CD4-positive, alpha-beta T cell (primary cell): ENCODE measurements at regions not wholly inside any gene's neighbourhood (a gene's known extent, or its start where the extent isn't known, plus 50 kb on each side); places are given as distances from the start of the nearest gene placed in this dataset.

Experiments
- ATAC-seq: fragments of 200-7000 bp; cut with Tn5 transposase; one replicate; pipeline ENCODE4 v1.10.0; 2022; ENCODE audit warnings: mild to moderate bottlenecking; ENCODE audit not compliant: poor library complexity
- CTCF ChIA-PET: fragments of 350-600 bp; sonication (Branson Sonifier 250); formaldehyde crosslinking; loops from one replicate; lab custom pipeline; 2021; ENCODE audit warnings: antibody characterized with exemption, inconsistent platforms; lab: Charles Lee
- POLR2A ChIA-PET: fragments of 350-600 bp; sonication (Branson Sonifier 250); formaldehyde crosslinking; loops from one replicate; lab custom pipeline; 2021; ENCODE audit warnings: antibody characterized with exemption, inconsistent platforms; lab: Charles Lee
- DNase-seq, 14 experiments: peaks; one replicate each; pipeline ENCODE4 v3.0.0-alpha.2; 2013 to 2020; ENCODE audit warnings: mixed read lengths in 2 of 14
- H3K27ac ChIP-seq, 2 donors: one replicate each; pipeline versions ENCODE4 v1.5.1 to v1.7.0; 2013; ENCODE audit warnings: low read length in 2 of 2, low read depth in 1 of 2, mild to moderate bottlenecking in 1 of 2
- H3K27me3 ChIP-seq, 2 experiments: 1 replicate in 1 of 2; 2 replicates in 1 of 2; pipeline versions ENCODE4 v1.6.1 to v1.7.0; 2013; ENCODE audit warnings: low read length in 2 of 2, control low read depth in 1 of 2, mild to moderate bottlenecking in 1 of 2, moderate library complexity in 1 of 2; ENCODE audit not compliant: insufficient read depth in 2 of 2, control insufficient read depth in 1 of 2
- H3K36me3 ChIP-seq: one replicate; pipeline ENCODE4 v1.6.1; 2013; ENCODE audit warnings: low read length, control low read depth; ENCODE audit not compliant: insufficient read depth
- H3K4me1 ChIP-seq: one replicate; pipeline ENCODE4 v1.6.1; 2013; ENCODE audit warnings: low read length, control low read depth; ENCODE audit not compliant: insufficient read depth
- H3K4me3 ChIP-seq: one replicate; pipeline ENCODE4 v1.5.1; 2013; ENCODE audit warnings: mild to moderate bottlenecking, low read length, moderate library complexity
- H3K9me3 ChIP-seq, 2 experiments: 1 replicate in 1 of 2; 2 replicates in 1 of 2; pipeline versions ENCODE4 v1.6.1 to v1.7.0; 2013; ENCODE audit warnings: low read length in 2 of 2, mild to moderate bottlenecking in 2 of 2, control low read depth in 1 of 2, moderate library complexity in 1 of 2; ENCODE audit not compliant: control insufficient read depth in 1 of 2, insufficient read depth in 1 of 2
- H3K27ac Mint-ChIP-seq: one replicate; pipeline ENCODE4 v1.8.0; 2020; ENCODE audit warnings: mixed read lengths
- H3K27me3 Mint-ChIP-seq: one replicate; pipeline ENCODE4 v1.8.0; 2021; ENCODE audit warnings: mixed read lengths
- H3K36me3 Mint-ChIP-seq: one replicate; pipeline ENCODE4 v1.8.0; 2021; ENCODE audit warnings: low read depth, mixed read lengths
- H3K4me1 Mint-ChIP-seq: one replicate; pipeline ENCODE4 v1.8.0; 2021; ENCODE audit warnings: low read depth, mixed read lengths
- H3K4me3 Mint-ChIP-seq: one replicate; pipeline ENCODE4 v1.8.0; 2020; ENCODE audit warnings: mild to moderate bottlenecking, mixed read lengths
- H3K9me3 Mint-ChIP-seq: one replicate; pipeline ENCODE4 v1.8.0; 2020; ENCODE audit warnings: mixed read lengths
- CTCF ChIP-seq: fragments of 200-600 bp; IDR thresholded peaks from one replicate; pipeline ENCODE4 v1.8.0; 2022; ENCODE audit warnings: antibody characterized with exemption, mild to moderate bottlenecking
- intact Hi-C, 2 experiments: fragments of 100-400 bp; cut with DNase I in 1 of 2; cut with micrococcal nuclease in 1 of 2; formaldehyde crosslinking; loops; one replicate each; pipeline versions ENCODE4 v1.15.1 to v1.9.0; 2023 to 2025; cut with DNase I, micrococcal nuclease

- POLR2A ChIA-PET, result no interaction called here
- Histone ChIP-seq H3K4me1 (no peaks in the 10 kb centered on the region), H3K4me3 (no peak overlapping the region), H3K36me3 (no peaks in the 10 kb centered on the region), H3K27ac (no peak overlapping the region), H3K9me3 (peaks cover 0 to 5% of the 10 kb centered on the region in 2 experiments), H3K27me3 (no peaks in the 10 kb centered on the region)
- Mint-ChIP-seq H3K27me3 (no peaks in the 10 kb centered on the region), H3K36me3 (no peaks in the 10 kb centered on the region), H3K4me1 (no peaks in the 10 kb centered on the region), H3K4me3 (no peak overlapping the region), H3K27ac (no peak overlapping the region), H3K9me3 (no peaks in the 10 kb centered on the region)
- no peak for TF ChIP-seq CTCF
- intact Hi-C loops, result no loop called here
- CTCF ChIA-PET, result no interaction called here
- ATAC-seq (no peak), DNase-seq (no peak)
These were observed 110.2 kb upstream of the EPHA3 start for GRCh38 chr3:88997260-88997659.

GRCh38 chr3:89000886-89001285 is 106.5 kb upstream of the EPHA3 start:
- H3K4me1 ChIP-seq, result no peaks in the 10 kb centered on the region
- ATAC-seq (no peak), DNase-seq (no peak)
- H3K9me3 ChIP-seq, result peaks cover 0 to 5% of the 10 kb centered on the region in 2 experiments
- no peaks in the 10 kb centered on the region for H3K36me3 ChIP-seq
- no peak overlapping the region for H3K4me3 ChIP-seq
- Mint-ChIP-seq H3K27me3 (no peaks in the 10 kb centered on the region), H3K4me1 (no peaks in the 10 kb centered on the region), H3K36me3 (no peaks in the 10 kb centered on the region), H3K27ac (no peak overlapping the region), H3K4me3 (no peak overlapping the region), H3K9me3 (peaks cover 2% of the 10 kb centered on the region)
- ChIA-PET POLR2A (no interaction called here), CTCF (no interaction called here)
- H3K27me3 ChIP-seq, result no peaks in the 10 kb centered on the region
- TF ChIP-seq CTCF, result no peak
- intact Hi-C loops, result no loop called here
- H3K27ac ChIP-seq, result no peak overlapping the region

DNA sequence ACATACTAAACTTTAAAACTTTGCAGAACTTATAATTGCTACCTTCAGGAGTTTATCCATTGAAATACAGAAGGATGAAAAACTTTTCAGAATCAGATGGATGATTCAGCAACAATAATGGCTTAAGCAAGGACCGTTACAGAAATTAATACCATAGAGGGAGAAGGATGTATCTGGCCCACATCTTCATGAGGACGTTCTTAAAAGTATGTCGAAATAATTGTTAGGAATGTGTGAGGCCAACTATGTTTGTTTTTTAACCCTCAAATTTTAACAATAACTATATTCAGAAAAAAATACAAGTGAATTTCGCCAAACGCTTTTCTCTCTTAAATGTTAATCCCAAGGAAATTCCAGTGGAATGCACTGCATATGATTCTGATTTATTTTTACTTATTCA is 105.2 kb upstream of the EPHA3 start:
- no peak overlapping the region for H3K4me3 Mint-ChIP-seq
- H3K27ac ChIP-seq, result no peak overlapping the region
- no peak for DNase-seq
- H3K27me3 ChIP-seq, result no peaks in the 10 kb centered on the region
- no peak for ATAC-seq
- no peak overlapping the region for H3K27ac Mint-ChIP-seq
- H3K4me1 ChIP-seq, result no peaks in the 10 kb centered on the region
- H3K36me3 ChIP-seq, result no peaks in the 10 kb centered on the region
- H3K9me3 ChIP-seq, result peaks cover 0 to 5% of the 10 kb centered on the region in 2 experiments
- intact Hi-C loops, result no loop called here
- no peaks in the 10 kb centered on the region for H3K27me3 Mint-ChIP-seq
- POLR2A ChIA-PET, result no interaction called here
- H3K4me1 Mint-ChIP-seq, result no peaks in the 10 kb centered on the region
- H3K9me3 Mint-ChIP-seq, result peaks cover 4% of the 10 kb centered on the region
- TF ChIP-seq CTCF, result no peak
- no peak overlapping the region for H3K4me3 ChIP-seq
- no peaks in the 10 kb centered on the region for H3K36me3 Mint-ChIP-seq
- CTCF ChIA-PET, result no interaction called here
